Activated CD4-positive, alpha-beta T cell treated with anti-CD3 and anti-CD28 coated beads for 48 hours (primary cell): ENCODE measurements at regions not wholly inside any gene's neighbourhood (a gene's known extent, or its start where the extent isn't known, plus 50 kb on each side); places are given as distances from the start of the nearest gene placed in this dataset.
"Not testable (repeated sequence)": the region's sequence is repeated elsewhere in the genome, so short reads cannot be mapped to it uniquely, and the experiment has no call there.

Experiments
- DNase-seq: peaks from one replicate; pipeline ENCODE4 v3.0.0-alpha.2; 2020

- DNase-seq, result no peak
Observed at GRCh38 chr6:99219788-99220187, 129.7 kb downstream of the FAXC start.

GRCh38 chr6:99216959-99217358 lies 132.5 kb downstream of the FAXC start:
- DNase-seq, result no peak

GRCh38 chr6:99195986-99196655 lies 153.4 kb downstream of the FAXC start:
- DNase-seq, result no peak

GRCh38 chr6:99192561-99192960 lies 156.9 kb downstream of the FAXC start:
- DNase-seq, result no peak

GRCh38 chr6:99189823-99190721 lies 159.4 kb downstream of the FAXC start:
- DNase-seq, result peak; percentile 37

GRCh38 chr6:99187429-99187828 lies 162.0 kb downstream of the FAXC start:
- no peak for DNase-seq

- no peak for DNase-seq
Observed at GRCh38 chr6:99186417-99186816, 163.1 kb downstream of the FAXC start.

GRCh38 chr6:99185525-99185924 lies 163.9 kb downstream of the FAXC start:
- DNase-seq, result no peak

GRCh38 chr6:99184696-99185095 lies 164.8 kb downstream of the FAXC start:
- DNase-seq, result no peak

GRCh38 chr6:99183066-99183465 lies 166.4 kb downstream of the FAXC start:
- no peak for DNase-seq

GRCh38 chr6:99181174-99181573 lies 168.3 kb downstream of the FAXC start:
- no peak for DNase-seq

GRCh38 chr6:99178168-99178567 lies 171.3 kb downstream of the FAXC start:
- no peak for DNase-seq

GRCh38 chr6:99177736-99178135 lies 171.7 kb downstream of the FAXC start:
- DNase-seq, result no peak

- DNase-seq, result no peak
Observed at GRCh38 chr6:99165838-99166237, 183.6 kb downstream of the FAXC start.

GRCh38 chr6:99152347-99152643 lies 197.2 kb downstream of the FAXC start:
- DNase-seq, result no peak

GRCh38 chr6:99151634-99152346 lies 197.7 kb downstream of the FAXC start:
- peak; percentile 70 for DNase-seq

- no peak for DNase-seq
Observed at GRCh38 chr6:99148761-99149160, 200.7 kb downstream of the FAXC start.

- DNase-seq, result no peak
Observed at GRCh38 chr6:99148111-99148510, 200.4 kb upstream of the FBXL4 start.

- DNase-seq, result no peak
Observed at GRCh38 chr6:99147206-99147605, 199.5 kb upstream of the FBXL4 start.

GRCh38 chr6:99146711-99147110 lies 199.0 kb upstream of the FBXL4 start:
- no peak for DNase-seq

- no peak for DNase-seq
Observed at GRCh38 chr6:99145738-99146137, 198.0 kb upstream of the FBXL4 start.

- DNase-seq, result no peak
Observed at GRCh38 chr6:99143108-99143861, 195.5 kb upstream of the FBXL4 start.

- DNase-seq, result not testable (repeated sequence)
Observed at GRCh38 chr6:99141906-99142305, 194.2 kb upstream of the FBXL4 start.
